SK-N-SH (cell line): ENCODE measurements at regions not wholly inside any gene's neighbourhood (a gene's known extent, or its start where the extent isn't known, plus 50 kb on each side); places are given as distances from the start of the nearest gene placed in this dataset.

ENCODE experiments used
- CTCF ChIA-PET: fragments of 300-600, 350-600 bp; formaldehyde crosslinking; extraction: SDS; loops from one replicate; lab custom pipeline; 2021; lab: Yijun Ruan, JAX
- POLR2A ChIA-PET: fragments of 350-600 bp; sonication (Branson Sonifier 250); formaldehyde crosslinking; extraction: SDS; loops from one replicate; lab custom pipeline; 2020; ENCODE audit warnings: antibody characterized with exemption, inconsistent platforms; lab: Yijun Ruan, JAX
- DNase-seq: peaks from one replicate; pipeline ENCODE4 v3.0.0; 2012
- H2AFZ ChIP-seq: fragments of 200-600 bp; sonication (generic); 2 replicates; pipeline ENCODE4 v1.8.1; 2016; ENCODE audit warnings: antibody characterized with exemption, mild to moderate bottlenecking, low read depth
- H3F3A ChIP-seq: fragments of 200-600 bp; sonication (generic); replicated peaks from 2 replicates; pipeline ENCODE3; 2016; ENCODE audit warnings: antibody characterized with exemption, mild to moderate bottlenecking; ENCODE audit not compliant: insufficient read depth
- H3K27ac ChIP-seq, 2 experiments: fragments of 200-500 bp in 1 of 2; fragments of 200-600 bp in 1 of 2; sonication (Bioruptor generic) in 1 of 2; sonication (generic), shearing (Covaris generic) in 1 of 2; 2 replicates each; pipeline versions ENCODE4 v1.5.1 to v1.6.1; 2014 to 2016; ENCODE audit warnings: low read depth in 2 of 2, inconsistent platforms in 1 of 2, low read length in 1 of 2, mild to moderate bottlenecking in 1 of 2, mixed read lengths in 1 of 2
- H3K27me3 ChIP-seq: fragments of 200-600 bp; sonication (generic), shearing (Covaris generic); 2 replicates; pipeline ENCODE4 v1.6.1; 2016; ENCODE audit warnings: mixed run types; ENCODE audit not compliant: insufficient read depth
- H3K36me3 ChIP-seq, 2 experiments: fragments of 200-500 bp in 1 of 2; fragments of 200-600 bp in 1 of 2; sonication (Bioruptor generic) in 1 of 2; sonication (generic) in 1 of 2; replicated peaks in 1 of 2; 2 replicates each; pipeline versions ENCODE3 to v1.5.1; 2014 to 2016; ENCODE audit warnings: low read length in 1 of 2, mild to moderate bottlenecking in 1 of 2; ENCODE audit not compliant: insufficient read depth in 2 of 2, control insufficient read depth in 1 of 2
- H3K4me1 ChIP-seq, 2 experiments: fragments of 200-500 bp in 1 of 2; fragments of 200-600 bp in 1 of 2; sonication (Bioruptor generic) in 1 of 2; sonication (generic), shearing (Covaris generic) in 1 of 2; 2 replicates each; pipeline versions ENCODE4 v1.5.1 to v1.6.1; 2014 to 2016; ENCODE audit warnings: low read depth in 1 of 2, low read length in 1 of 2, mixed run types in 1 of 2; ENCODE audit not compliant: insufficient read depth in 2 of 2, control insufficient read depth in 1 of 2
- H3K4me2 ChIP-seq: fragments of 200-600 bp; sonication (generic), shearing (Covaris generic); 2 replicates; pipeline ENCODE4 v1.6.1; 2017; ENCODE audit warnings: mixed run types
- H3K4me3 ChIP-seq, 2 experiments: fragments of 200-500 bp in 1 of 2; fragments of 200-600 bp in 1 of 2; sonication (Bioruptor generic) in 1 of 2; sonication (generic), shearing (Covaris generic) in 1 of 2; 2 replicates each; pipeline versions ENCODE4 v1.5.1 to v1.8.1; 2014 to 2016; ENCODE audit warnings: low read depth in 2 of 2, inconsistent platforms in 1 of 2, low read length in 1 of 2, mild to moderate bottlenecking in 1 of 2, mixed read lengths in 1 of 2, moderate library complexity in 1 of 2
- H3K79me2 ChIP-seq: fragments of 200-600 bp; sonication (generic); 2 replicates; pipeline ENCODE4 v1.8.1; 2017; ENCODE audit warnings: mild to moderate bottlenecking; ENCODE audit not compliant: insufficient read depth
- H3K9ac ChIP-seq: fragments of 200-600 bp; sonication (generic); 2 replicates; pipeline ENCODE4 v1.6.1; 2017; ENCODE audit warnings: mixed run types
- H3K9me2 ChIP-seq: fragments of 200-600 bp; sonication (generic); 2 replicates; pipeline ENCODE4 v1.6.1; 2017; ENCODE audit warnings: mixed run types
- H3K9me3 ChIP-seq: fragments of 200-600 bp; sonication (generic); 2 replicates; pipeline ENCODE4 v1.6.1; 2017; ENCODE audit warnings: mixed run types, mild to moderate bottlenecking, moderate library complexity
- H4K20me1 ChIP-seq: fragments of 200-600 bp; sonication (generic); 2 replicates; pipeline ENCODE4 v1.6.1; 2017; ENCODE audit warnings: mild to moderate bottlenecking, mixed run types; ENCODE audit not compliant: insufficient read depth
- CTCF ChIP-seq: fragments of 200-600 bp; sonication (generic); IDR thresholded peaks from 2 replicates; pipeline ENCODE4 v1.6.1; 2017; ENCODE audit warnings: antibody characterized with exemption, mild to moderate bottlenecking, moderate library complexity
- GATA2 ChIP-seq: sonication (generic); formaldehyde crosslinking; IDR thresholded peaks from 2 replicates; pipeline ENCODE4 v1.5.0; 2020; ENCODE audit warnings: mild to moderate bottlenecking, missing genetic modification reagents
- JUND ChIP-seq: IDR thresholded peaks from 2 replicates; pipeline ENCODE4 v1.4.0; 2012
- NFIC ChIP-seq: IDR thresholded peaks from 2 replicates; pipeline ENCODE4 v1.4.0; 2012; ENCODE audit warnings: borderline replicate concordance
- PBX3 ChIP-seq: IDR thresholded peaks from 2 replicates; pipeline ENCODE4; 2012
- REST ChIP-seq: IDR thresholded peaks from 2 replicates; pipeline ENCODE4 v1.6.1; 2012; ENCODE audit warnings: mild to moderate bottlenecking, low read depth, low read length, moderate library complexity
- SMC3 ChIP-seq: IDR thresholded peaks from 2 replicates; pipeline ENCODE4 v1.6.1; 2012; ENCODE audit warnings: low read depth, low read length, improper control_type of control experiment
- TEAD4 ChIP-seq: IDR thresholded peaks from 2 replicates; pipeline ENCODE4 v1.4.0; 2012; ENCODE audit warnings: mild to moderate bottlenecking, borderline replicate concordance; ENCODE audit not compliant: insufficient read depth
- USF1 ChIP-seq: IDR thresholded peaks from 2 replicates; pipeline ENCODE4 v1.4.0; 2012; ENCODE audit warnings: low read depth, borderline replicate concordance
- YY1 ChIP-seq: IDR thresholded peaks from 2 replicates; pipeline ENCODE4 v1.4.0; 2012; ENCODE audit warnings: low read depth, mild to moderate bottlenecking
- WGBS: methylation state at CpG from one replicate; pipeline ENCODE4 v1.1.6; 2017; ENCODE audit warnings: low lambda C conversion rate; 5-methylcytosine and 5-hydroxymethylcytosine counted together

- no peak for TF ChIP-seq PBX3
Observed at GRCh38 chr5:3963652-3964051, 368.0 kb downstream of the IRX1 start (continued).

- H3K27ac ChIP-seq = no peak overlapping the region
- H3K4me1 ChIP-seq = no peaks in the 10 kb centered on the region
- no peak for DNase-seq
- 0 out of 2 replicates have a peak, but pooled peaks cover 3% of the 10 kb centered on the region for H3K9me3 ChIP-seq
- H3K9ac ChIP-seq = no peak overlapping the region
- H3K27me3 ChIP-seq = no peaks in the 10 kb centered on the region
- H3K79me2 ChIP-seq = no peaks in the 10 kb centered on the region
- no peak overlapping the region for H2AFZ ChIP-seq
- H4K20me1 ChIP-seq = no peaks in the 10 kb centered on the region
- ChIA-PET CTCF (no interaction called here), POLR2A (no interaction called here)
- no peaks in the 10 kb centered on the region for H3F3A ChIP-seq
- H3K4me3 ChIP-seq = no peak overlapping the region
- no peak overlapping the region for H3K4me2 ChIP-seq
- H3K9me2 ChIP-seq = no peaks in the 10 kb centered on the region
- no peaks in the 10 kb centered on the region for H3K36me3 ChIP-seq
- 12% methylated on average over 6 of the region's 6 CpGs for WGBS
- TF ChIP-seq SMC3 (no peak), JUND (no peak), NFIC (no peak), USF1 (no peak), GATA2 (CRISPR knock-in tag) (no peak), TEAD4 (no peak), REST (no peak), YY1 (no peak), CTCF (no peak)
Observed at GRCh38 chr5:3980156-3980555, 384.5 kb downstream of the IRX1 start.
